H1 (cell line): ENCODE measurements at regions not wholly inside any gene's neighbourhood (a gene's known extent, or its start where the extent isn't known, plus 50 kb on each side); places are given as distances from the start of the nearest gene placed in this dataset.

Experiments used
- CTCF ChIA-PET: fragments of 300-600 bp; sonication (Branson Sonifier 250); formaldehyde crosslinking; loops from one replicate; lab custom pipeline; 2021; ENCODE audit not compliant: partially characterized antibody; lab: Charles Lee
- POLR2A ChIA-PET: fragments of 300-600 bp; sonication (Branson Sonifier 250); formaldehyde crosslinking; loops from one replicate; lab custom pipeline; 2021; ENCODE audit warnings: inconsistent platforms; ENCODE audit not compliant: partially characterized antibody; lab: Charles Lee
- DNase-seq, 2 experiments: peaks; one replicate each; pipeline versions ENCODE4 v3.0.0 to v3.0.0-alpha.2; 2010 to 2022; ENCODE audit warnings: low spot score in 2 of 2, low read depth in 1 of 2, mixed read lengths in 1 of 2
- FAIRE-seq: peaks from 2 replicates; lab custom pipeline; 2011; peaks lifted over from hg19 to GRCh38; lab: Jason Lieb, UNC
- H2AFZ ChIP-seq: 2 replicates; pipeline ENCODE4 v1.8.1; 2012; ENCODE audit warnings: low read length, inconsistent platforms
- H2AK5ac ChIP-seq: 2 replicates; pipeline ENCODE4 v1.6.1; 2013; ENCODE audit warnings: low read depth, low read length
- H2BK120ac ChIP-seq: replicated peaks from 2 replicates; pipeline ENCODE3; 2013; ENCODE audit warnings: low read depth, low read length, inconsistent platforms
- H2BK12ac ChIP-seq: 2 replicates; pipeline ENCODE4 v1.6.1; 2013; ENCODE audit warnings: low read depth, low read length
- H2BK15ac ChIP-seq: 2 replicates; pipeline ENCODE4 v1.6.1; 2013; ENCODE audit warnings: low read length
- H2BK20ac ChIP-seq: 2 replicates; pipeline ENCODE4 v1.6.1; 2013; ENCODE audit warnings: low read length
- H2BK5ac ChIP-seq: 2 replicates; pipeline ENCODE4 v1.6.1; 2013; ENCODE audit warnings: low read depth, low read length
- H3K14ac ChIP-seq: 2 replicates; pipeline ENCODE4 v1.6.1; 2013; ENCODE audit warnings: inconsistent platforms; ENCODE audit not compliant: insufficient read length
- H3K18ac ChIP-seq: 2 replicates; pipeline ENCODE4 v1.6.1; 2013; ENCODE audit warnings: low read length; ENCODE audit errors: extremely low read depth
- H3K23ac ChIP-seq: 2 replicates; pipeline ENCODE4 v1.6.1; 2013; ENCODE audit warnings: inconsistent platforms; ENCODE audit not compliant: insufficient read length
- H3K23me2 ChIP-seq: 2 replicates; pipeline ENCODE4 v1.6.1; 2013; ENCODE audit warnings: low read depth, low read length
- H3K27ac ChIP-seq: 2 replicates; pipeline ENCODE4 v1.6.1; 2011; ENCODE audit warnings: low read depth, low read length, inconsistent platforms
- H3K27me3 ChIP-seq, 4 experiments: replicated peaks in 1 of 4; 1 replicate in 1 of 4; 2 replicates in 3 of 4; pipeline versions ENCODE4 v1.6.1 to v1.8.1; 2011 to 2013; ENCODE audit warnings: low read length in 3 of 4, mild to moderate bottlenecking in 3 of 4, inconsistent platforms in 2 of 4, mixed read lengths in 2 of 4, moderate library complexity in 1 of 4; ENCODE audit not compliant: control insufficient read depth in 3 of 4, insufficient read depth in 3 of 4; ENCODE audit errors: extremely low read depth in 1 of 4
- H3K36me3 ChIP-seq, 4 experiments: 2 replicates each; pipeline versions ENCODE4 v1.6.1 to v1.8.1; 2011 to 2013; ENCODE audit warnings: mild to moderate bottlenecking in 4 of 4, low read length in 3 of 4, moderate library complexity in 2 of 4, control low read depth in 1 of 4, inconsistent platforms in 1 of 4; ENCODE audit not compliant: insufficient read depth in 4 of 4, control insufficient read depth in 2 of 4
- H3K4ac ChIP-seq: replicated peaks from 2 replicates; pipeline ENCODE3; 2013; ENCODE audit warnings: low read length, low read depth, mixed read lengths, inconsistent platforms; ENCODE audit not compliant: insufficient read length
- H3K4me1 ChIP-seq, 4 experiments: replicated peaks in 1 of 4; 1 replicate in 1 of 4; 2 replicates in 3 of 4; pipeline versions ENCODE4 v1.6.1 to v1.8.1; 2011 to 2013; ENCODE audit warnings: low read length in 3 of 4, inconsistent platforms in 2 of 4, mixed read lengths in 1 of 4; ENCODE audit not compliant: insufficient read depth in 4 of 4, control insufficient read depth in 3 of 4
- H3K4me2 ChIP-seq, 2 experiments: 2 replicates each; pipeline versions ENCODE4 v1.6.1 to v1.8.1; 2011 to 2013; ENCODE audit warnings: low read depth in 2 of 2, low read length in 2 of 2, control low read depth in 1 of 2, inconsistent platforms in 1 of 2, mild to moderate bottlenecking in 1 of 2; ENCODE audit not compliant: insufficient read depth in 1 of 2
- H3K4me3 ChIP-seq, 4 experiments: fragments of 200-600, 300-600 bp in 1 of 4; sonication (generic), shearing (Covaris generic), sonication (Bioruptor Twin) in 1 of 4; 2 replicates each; pipeline versions ENCODE4 v1.5.1 to v1.8.1; 2011 to 2016; ENCODE audit warnings: low read length in 4 of 4, low read depth in 3 of 4, control low read depth in 2 of 4, inconsistent platforms in 2 of 4, mild to moderate bottlenecking in 2 of 4, mixed read lengths in 1 of 4, moderate library complexity in 1 of 4; ENCODE audit not compliant: insufficient read depth in 2 of 4; ENCODE audit errors: extremely low read depth in 1 of 4
- H3K56ac ChIP-seq: replicated peaks from 2 replicates; pipeline ENCODE3; 2013; ENCODE audit warnings: low read depth, mild to moderate bottlenecking, mixed read lengths, low read length, inconsistent platforms; ENCODE audit not compliant: insufficient read length
- H3K79me1 ChIP-seq: 2 replicates; pipeline ENCODE4 v1.6.1; 2013; ENCODE audit warnings: low read depth, low read length, control low read depth
- H3K79me2 ChIP-seq, 2 experiments: 2 replicates each; pipeline versions ENCODE4 v1.6.1 to v1.8.1; 2012 to 2013; ENCODE audit warnings: low read length in 2 of 2, mild to moderate bottlenecking in 2 of 2, inconsistent platforms in 1 of 2; ENCODE audit not compliant: insufficient read depth in 2 of 2, control insufficient read depth in 1 of 2
- H3K9ac ChIP-seq, 4 experiments: replicated peaks in 1 of 4; 1 replicate in 1 of 4; 2 replicates in 3 of 4; pipeline versions ENCODE4 v1.6.1 to v1.8.1; 2011 to 2013; ENCODE audit warnings: low read depth in 3 of 4, low read length in 3 of 4, control low read depth in 2 of 4, mild to moderate bottlenecking in 2 of 4, moderate library complexity in 2 of 4, inconsistent platforms in 1 of 4; ENCODE audit errors: extremely low read depth in 1 of 4
- H3K9me3 ChIP-seq, 2 experiments: 2 replicates each; pipeline versions ENCODE4 v1.6.1 to v1.8.1; 2012 to 2013; ENCODE audit warnings: mild to moderate bottlenecking in 2 of 2, moderate library complexity in 2 of 2, control low read depth in 1 of 2, inconsistent platforms in 1 of 2, low read depth in 1 of 2, low read length in 1 of 2, mixed read lengths in 1 of 2; ENCODE audit not compliant: insufficient read depth in 2 of 2
- H4K20me1 ChIP-seq, 2 experiments: replicated peaks in 1 of 2; 2 replicates each; pipeline versions ENCODE3 to v1.8.1; 2011 to 2013; ENCODE audit warnings: inconsistent platforms in 2 of 2, low read length in 2 of 2, mild to moderate bottlenecking in 1 of 2; ENCODE audit not compliant: insufficient read depth in 2 of 2, control insufficient read depth in 1 of 2
- H4K5ac ChIP-seq: 2 replicates; pipeline ENCODE4 v1.6.1; 2013; ENCODE audit warnings: low read length, low read depth, mixed read lengths, inconsistent platforms; ENCODE audit not compliant: insufficient read length
- H4K8ac ChIP-seq: 2 replicates; pipeline ENCODE4 v1.8.0; 2013; ENCODE audit warnings: mild to moderate bottlenecking, moderate library complexity, low read length, inconsistent platforms; ENCODE audit not compliant: insufficient read depth; ENCODE audit errors: extremely low read depth
- H4K91ac ChIP-seq: replicated peaks from 2 replicates; pipeline ENCODE3; 2013; ENCODE audit warnings: low read length, mixed read lengths, inconsistent platforms; ENCODE audit not compliant: insufficient read length
- ATF3 ChIP-seq: IDR thresholded peaks from 2 replicates; pipeline ENCODE4 v1.6.1; 2011; ENCODE audit warnings: low read depth, mild to moderate bottlenecking, low read length; ENCODE audit not compliant: insufficient read depth
- BRCA1 ChIP-seq: IDR thresholded peaks from 2 replicates; pipeline ENCODE4 v1.6.1; 2012; ENCODE audit warnings: low read depth, low read length, improper control_type of control experiment
- CHD2 ChIP-seq: IDR thresholded peaks from 2 replicates; pipeline ENCODE4 v1.6.1; 2012; ENCODE audit warnings: low read length, improper control_type of control experiment
- CTBP2 ChIP-seq: IDR thresholded peaks from 2 replicates; pipeline ENCODE4 v1.7.0; 2011; ENCODE audit warnings: borderline replicate concordance, mild to moderate bottlenecking, moderate library complexity, mixed read lengths, low read length; ENCODE audit not compliant: insufficient read depth, insufficient read length
- GTF2F1 ChIP-seq: IDR thresholded peaks from 2 replicates; pipeline ENCODE4 v1.6.1; 2012; ENCODE audit warnings: low read depth, low read length, improper control_type of control experiment, borderline replicate concordance
- HDAC2 ChIP-seq, 2 experiments: fragments of 300-600 bp in 1 of 2; sonication (generic) in 1 of 2; IDR thresholded peaks; 2 replicates each; pipeline ENCODE4 v1.6.1; 2011 to 2012; ENCODE audit warnings: low read depth in 2 of 2, low read length in 2 of 2, mild to moderate bottlenecking in 2 of 2, moderate library complexity in 2 of 2, borderline replicate concordance in 1 of 2, inconsistent platforms in 1 of 2
- KDM1A ChIP-seq: fragments of 200-600, 300-600 bp; sonication (generic); IDR thresholded peaks from 2 replicates; pipeline ENCODE4 v1.7.1; 2016; ENCODE audit warnings: mild to moderate bottlenecking, low read length, borderline replicate concordance
- NRF1 ChIP-seq: IDR thresholded peaks from 2 replicates; pipeline ENCODE4 v1.6.1; 2011; ENCODE audit warnings: mild to moderate bottlenecking, low read depth, low read length, improper control_type of control experiment
- POLR2A ChIP-seq, 2 experiments: IDR thresholded peaks; 1 replicate in 1 of 2; 2 replicates in 1 of 2; pipeline ENCODE4 v1.6.1; 2011; ENCODE audit warnings: low read depth in 2 of 2, low read length in 2 of 2, mild to moderate bottlenecking in 2 of 2; ENCODE audit errors: control extremely low read depth in 1 of 2
- POLR2AphosphoS5 ChIP-seq: IDR thresholded peaks from 2 replicates; pipeline ENCODE4 v1.6.1; 2011; ENCODE audit warnings: low read depth, low read length
- RAD21 ChIP-seq, 2 experiments: IDR thresholded peaks in 1 of 2; conservative IDR thresholded peaks in 1 of 2; 2 replicates each; pipeline ENCODE4 v1.6.1; 2011; ENCODE audit warnings: low read depth in 2 of 2, low read length in 2 of 2, improper control_type of control experiment in 1 of 2, inconsistent platforms in 1 of 2, mild to moderate bottlenecking in 1 of 2, moderate library complexity in 1 of 2
- RXRA ChIP-seq: IDR thresholded peaks from 2 replicates; pipeline ENCODE4 v1.6.1; 2011; ENCODE audit warnings: low read depth, mild to moderate bottlenecking, low read length, moderate library complexity; ENCODE audit not compliant: insufficient read depth
- USF2 ChIP-seq: IDR thresholded peaks from 2 replicates; pipeline ENCODE4 v1.6.1; 2011; ENCODE audit warnings: low read length, improper control_type of control experiment
- WGBS, 2 experiments: shearing (Covaris generic) in 1 of 2; methylation state at CpG; one replicate each; pipeline versions ENCODE4 v1.1.6 to v1.1.7; 2013 to 2015; ENCODE audit warnings: low lambda C conversion rate in 2 of 2, mixed read lengths in 2 of 2, inconsistent platforms in 1 of 2, low coverage in 1 of 2, missing lambda C conversion rate in 1 of 2; ENCODE audit not compliant: insufficient replicate concordance in 2 of 2, insufficient coverage in 1 of 2, insufficient read length in 1 of 2; ENCODE audit errors: extremely low coverage in 1 of 2, missing lambda C conversion rate in 1 of 2; 5-methylcytosine and 5-hydroxymethylcytosine counted together

- CTCF ChIA-PET = interaction anchor here (0.9 to 1.3 kb wide), 2 partner anchors 14 to 51 kb away, joined by 3 to 4 read pairs; no protein-coding TSS in a partner anchor
- POLR2A ChIA-PET = no interaction called here
- no peaks in the 10 kb centered on the region for H3K36me3 ChIP-seq
- TF ChIP-seq CHD2 = no peak
- TF ChIP-seq ATF3 = no peak
- TF ChIP-seq POLR2A (IDR thresholded peaks at IDR 0.05; ENCODE audit: control extremely low read depth in 1 of 2, low read depth in 2 of 2, low read length in 2 of 2) = no peak
- TF ChIP-seq POLR2AphosphoS5 = no peak
- TF ChIP-seq KDM1A = no peak
- TF ChIP-seq RXRA = no peak
- no peak for TF ChIP-seq BRCA1
- TF ChIP-seq USF2 = no peak
- TF ChIP-seq HDAC2 (IDR thresholded peaks at IDR 0.05; ENCODE audit: borderline replicate concordance in 1 of 2, low read depth in 2 of 2, low read length in 2 of 2) = no peak
- TF ChIP-seq NRF1 = no peak
- no peak for TF ChIP-seq RAD21 (IDR thresholded peaks at IDR 0.05 in 1 of 2, conservative IDR thresholded peaks at IDR 0.05 in 1 of 2; ENCODE audit: low read depth in 2 of 2, low read length in 2 of 2)
- no peak for TF ChIP-seq GTF2F1
- no peak for TF ChIP-seq CTBP2
Observed at GRCh38 chr10:124165827-124166226, 72.4 kb upstream of the CHST15 start.

More at GRCh38 chr10:124165827-124166226, 72.4 kb upstream of the CHST15 start:
- no peak overlapping the region for H2BK120ac ChIP-seq
- no peak overlapping the region for H3K56ac ChIP-seq
- no peak overlapping the region for H4K5ac ChIP-seq
- WGBS, 2 experiments = 96% methylated on average over 3 of the region's 3 CpGs; no CpG with 5 or more reads in 1 of the 2 experiments
- no peak overlapping the region for H2BK5ac ChIP-seq
- no peak overlapping the region for H3K27ac ChIP-seq
- H3K79me1 ChIP-seq = no peaks in the 10 kb centered on the region
- H3K9ac ChIP-seq = no peak overlapping the region
- H2BK20ac ChIP-seq = no peak overlapping the region
- H3K4ac ChIP-seq = no peak overlapping the region
- H3K23me2 ChIP-seq = no peaks in the 10 kb centered on the region
- no peak overlapping the region for H4K91ac ChIP-seq
- no peak overlapping the region for H2AK5ac ChIP-seq
- no peaks in the 10 kb centered on the region for H4K20me1 ChIP-seq
- H2BK15ac ChIP-seq = no peak overlapping the region
- no peak overlapping the region for H3K23ac ChIP-seq
- H2BK12ac ChIP-seq = no peak overlapping the region
- H2AFZ ChIP-seq = no peak overlapping the region
- peaks cover 0 to 3% (median 0%) of the 10 kb centered on the region in 4 experiments; a peak in 1 of 7 replicates for H3K27me3 ChIP-seq
- no peak overlapping the region for H4K8ac ChIP-seq
- DNase-seq = no peak
- FAIRE-seq = no peak
- H3K9me3 ChIP-seq = no peaks in the 10 kb centered on the region
- H3K14ac ChIP-seq = no peak overlapping the region
- H3K4me1 ChIP-seq = no peaks in the 10 kb centered on the region; a peak in 1 of 7 replicates
- H3K18ac ChIP-seq = no peak overlapping the region
- no peak overlapping the region for H3K4me2 ChIP-seq
- H3K4me3 ChIP-seq = no peak overlapping the region
- H3K79me2 ChIP-seq = no peaks in the 10 kb centered on the region
